A673 (cell line): ENCODE measurements at regions not wholly inside any gene's neighbourhood (a gene's known extent, or its start where the extent isn't known, plus 50 kb on each side); places are given as distances from the start of the nearest gene placed in this dataset.

Experiments used
- EZH2 ChIP-seq: fragments of 200-600 bp; sonication (generic); IDR thresholded peaks from 2 replicates; pipeline ENCODE4 v1.6.1; 2017; ENCODE audit warnings: borderline replicate concordance, low read depth, mild to moderate bottlenecking, mixed read lengths, antibody characterized with exemption, low read length; ENCODE audit not compliant: poor library complexity, severe bottlenecking
- TF ChIP-seq, protein P1 (sequence below): fragments of 300-800, 200-600 bp; sonication (generic); conservative IDR thresholded peaks from 2 replicates; pipeline ENCODE4 v1.5.1; 2017; ENCODE audit warnings: low read depth, mild to moderate bottlenecking, antibody characterized with exemption, low read length, moderate library complexity, mixed read lengths

DNA sequence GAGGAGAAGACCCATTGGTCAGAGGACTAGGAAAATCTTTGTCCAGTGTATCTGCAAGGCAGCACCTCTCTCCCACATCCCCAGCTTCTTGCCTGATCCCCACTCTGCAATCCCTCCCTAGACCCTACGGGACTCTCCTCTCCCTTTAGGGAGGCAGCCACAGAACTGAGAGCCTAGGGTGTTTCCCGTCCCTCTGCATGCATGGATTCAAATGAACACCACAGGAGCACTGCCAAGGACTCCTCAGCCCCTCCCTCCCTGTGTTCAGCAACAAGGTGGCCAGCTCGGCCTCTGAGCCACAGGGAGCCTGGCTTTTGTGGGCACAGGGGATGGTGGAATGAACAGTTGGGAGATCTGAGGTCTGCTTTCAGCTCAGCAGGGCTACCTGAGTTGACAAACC, 117.1 kb downstream of the TXNL1 start:
- TF ChIP-seq, protein P1, sequence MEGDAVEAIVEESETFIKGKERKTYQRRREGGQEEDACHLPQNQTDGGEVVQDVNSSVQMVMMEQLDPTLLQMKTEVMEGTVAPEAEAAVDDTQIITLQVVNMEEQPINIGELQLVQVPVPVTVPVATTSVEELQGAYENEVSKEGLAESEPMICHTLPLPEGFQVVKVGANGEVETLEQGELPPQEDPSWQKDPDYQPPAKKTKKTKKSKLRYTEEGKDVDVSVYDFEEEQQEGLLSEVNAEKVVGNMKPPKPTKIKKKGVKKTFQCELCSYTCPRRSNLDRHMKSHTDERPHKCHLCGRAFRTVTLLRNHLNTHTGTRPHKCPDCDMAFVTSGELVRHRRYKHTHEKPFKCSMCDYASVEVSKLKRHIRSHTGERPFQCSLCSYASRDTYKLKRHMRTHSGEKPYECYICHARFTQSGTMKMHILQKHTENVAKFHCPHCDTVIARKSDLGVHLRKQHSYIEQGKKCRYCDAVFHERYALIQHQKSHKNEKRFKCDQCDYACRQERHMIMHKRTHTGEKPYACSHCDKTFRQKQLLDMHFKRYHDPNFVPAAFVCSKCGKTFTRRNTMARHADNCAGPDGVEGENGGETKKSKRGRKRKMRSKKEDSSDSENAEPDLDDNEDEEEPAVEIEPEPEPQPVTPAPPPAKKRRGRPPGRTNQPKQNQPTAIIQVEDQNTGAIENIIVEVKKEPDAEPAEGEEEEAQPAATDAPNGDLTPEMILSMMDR: no peak
- no peak for TF ChIP-seq EZH2
